ENCODE measurements at regions not wholly inside any gene's neighbourhood (a gene's known extent, or its start where the extent isn't known, plus 50 kb on each side); places are given as distances from the start of the nearest gene placed in this dataset.

GRCh38 chrX:25860322-25860721, 277.8 kb upstream of the MAGEB18 start:
- TF ChIP-seq CTCF (IDR thresholded peaks at IDR 0.05) (no peak), POLR2A (IDR thresholded peaks at IDR 0.05) (no peak)

Measured in right lobe of liver (tissue), 4 donors.